Choroid plexus epithelial cell (primary cell): ENCODE measurements at regions not wholly inside any gene's neighbourhood (a gene's known extent, or its start where the extent isn't known, plus 50 kb on each side); places are given as distances from the start of the nearest gene placed in this dataset.

Source experiments
- DNase-seq: peaks from one replicate; pipeline ENCODE4 v3.0.0-alpha.2; 2010; ENCODE audit warnings: low read depth
- H3K4me3 ChIP-seq: 2 replicates; pipeline ENCODE4 v1.5.1; 2011; ENCODE audit warnings: low read depth, mild to moderate bottlenecking, control low read depth, low read length, moderate library complexity
- CTCF ChIP-seq: conservative IDR thresholded peaks from 2 replicates; pipeline ENCODE4 v1.5.1; 2011; ENCODE audit warnings: low read depth, mild to moderate bottlenecking, control low read depth, inconsistent platforms, low read length, moderate library complexity

GRCh38 chr6:43944908-43945767, 175.1 kb downstream of the VEGFA start:
- peak; percentile 38 for DNase-seq
- TF ChIP-seq CTCF = no peak

GRCh38 chr6:43943781-43944250, 173.8 kb downstream of the VEGFA start:
- no peak for DNase-seq
- TF ChIP-seq CTCF = no peak
- H3K4me3 ChIP-seq = no peak overlapping the region

More at GRCh38 chr6:43944908-43945767, 175.1 kb downstream of the VEGFA start:
- no peak overlapping the region for H3K4me3 ChIP-seq

- TF ChIP-seq CTCF = no peak
- DNase-seq = no peak
- H3K4me3 ChIP-seq = no peak overlapping the region
These were observed 173.2 kb downstream of the VEGFA start for GRCh38 chr6:43943099-43943766.

- H3K4me3 ChIP-seq = no peak overlapping the region
- no peak for DNase-seq
- no peak for TF ChIP-seq CTCF
These were observed 172.6 kb downstream of the VEGFA start for GRCh38 chr6:43942616-43943015.

- no peak for DNase-seq
- no peak for TF ChIP-seq CTCF
- H3K4me3 ChIP-seq = no peak overlapping the region
These were observed 172.0 kb downstream of the VEGFA start for GRCh38 chr6:43942011-43942442.

GRCh38 chr6:43941174-43941573, 171.2 kb downstream of the VEGFA start:
- TF ChIP-seq CTCF = no peak
- no peak for DNase-seq
- H3K4me3 ChIP-seq = no peak overlapping the region
